ENCODE measurements at regions not wholly inside any gene's neighbourhood (a gene's known extent, or its start where the extent isn't known, plus 50 kb on each side); places are given as distances from the start of the nearest gene placed in this dataset.

DNA sequence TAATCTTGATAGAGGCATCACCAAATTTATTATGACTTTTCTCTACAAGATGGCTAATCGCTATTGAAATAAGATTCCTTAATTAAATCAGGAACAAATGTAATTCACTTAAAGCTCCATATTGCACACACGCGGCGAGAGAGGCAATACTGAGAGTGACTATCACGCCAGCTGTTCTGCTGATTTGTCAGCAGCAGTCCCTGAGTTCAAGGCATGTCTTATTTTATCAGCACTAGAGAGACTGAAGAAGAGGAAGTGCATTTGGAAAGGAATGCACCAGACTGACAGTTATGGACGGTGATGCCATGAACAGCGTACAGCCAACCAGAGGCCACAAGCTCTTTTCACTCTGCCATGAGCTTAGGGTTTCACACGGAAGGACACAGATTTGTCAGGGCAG lies 83.6 kb upstream of the SLCO3A1 start:
- BruUV-seq (replicated peaks) = no TSS peak
- H3K27ac Mint-ChIP-seq (ENCODE audit: unreplicated experiment) = no peak overlapping the region
- H3K9me3 Mint-ChIP-seq (ENCODE audit: unreplicated experiment) = no peaks in the 10 kb centered on the region
- DNase-seq = no peak
- POLR2A ChIA-PET = no interaction called here
- no peaks in the 10 kb centered on the region for H3K27me3 ChIP-seq (replicated peaks; ENCODE audit: control insufficient read depth, insufficient read depth, low read length)
- CTCF ChIA-PET = no interaction called here
- H3K4me1 Mint-ChIP-seq (ENCODE audit: low read depth, unreplicated experiment) = no peaks in the 10 kb centered on the region
- peaks cover 21% of the 10 kb centered on the region for H3K27me3 Mint-ChIP-seq (ENCODE audit: insufficient read depth, unreplicated experiment)
- H3K36me3 ChIP-seq (ENCODE audit: control insufficient read depth, insufficient read depth, low read length) = no peaks in the 10 kb centered on the region
- no peaks in the 10 kb centered on the region for H3K9me3 ChIP-seq
- no peaks in the 10 kb centered on the region for H3K4me1 ChIP-seq
- H3K4me3 Mint-ChIP-seq (ENCODE audit: unreplicated experiment) = no peak overlapping the region
- no peaks in the 10 kb centered on the region for H3K36me3 Mint-ChIP-seq (ENCODE audit: insufficient read depth, unreplicated experiment)
- intact Hi-C loops (cut with micrococcal nuclease; ENCODE audit: unreplicated experiment) = no loop called here
- TF ChIP-seq, protein P1, sequence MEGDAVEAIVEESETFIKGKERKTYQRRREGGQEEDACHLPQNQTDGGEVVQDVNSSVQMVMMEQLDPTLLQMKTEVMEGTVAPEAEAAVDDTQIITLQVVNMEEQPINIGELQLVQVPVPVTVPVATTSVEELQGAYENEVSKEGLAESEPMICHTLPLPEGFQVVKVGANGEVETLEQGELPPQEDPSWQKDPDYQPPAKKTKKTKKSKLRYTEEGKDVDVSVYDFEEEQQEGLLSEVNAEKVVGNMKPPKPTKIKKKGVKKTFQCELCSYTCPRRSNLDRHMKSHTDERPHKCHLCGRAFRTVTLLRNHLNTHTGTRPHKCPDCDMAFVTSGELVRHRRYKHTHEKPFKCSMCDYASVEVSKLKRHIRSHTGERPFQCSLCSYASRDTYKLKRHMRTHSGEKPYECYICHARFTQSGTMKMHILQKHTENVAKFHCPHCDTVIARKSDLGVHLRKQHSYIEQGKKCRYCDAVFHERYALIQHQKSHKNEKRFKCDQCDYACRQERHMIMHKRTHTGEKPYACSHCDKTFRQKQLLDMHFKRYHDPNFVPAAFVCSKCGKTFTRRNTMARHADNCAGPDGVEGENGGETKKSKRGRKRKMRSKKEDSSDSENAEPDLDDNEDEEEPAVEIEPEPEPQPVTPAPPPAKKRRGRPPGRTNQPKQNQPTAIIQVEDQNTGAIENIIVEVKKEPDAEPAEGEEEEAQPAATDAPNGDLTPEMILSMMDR (IDR thresholded peaks at IDR 0.05; ENCODE audit: insufficient read depth in 1 of 2, low read depth in 1 of 2, low read length in 1 of 2, severe bottlenecking in 1 of 2, unreplicated experiment in 1 of 2) = no peak
- no peak overlapping the region for H3K4me3 ChIP-seq (ENCODE audit: low read depth, low read length)

DNA sequence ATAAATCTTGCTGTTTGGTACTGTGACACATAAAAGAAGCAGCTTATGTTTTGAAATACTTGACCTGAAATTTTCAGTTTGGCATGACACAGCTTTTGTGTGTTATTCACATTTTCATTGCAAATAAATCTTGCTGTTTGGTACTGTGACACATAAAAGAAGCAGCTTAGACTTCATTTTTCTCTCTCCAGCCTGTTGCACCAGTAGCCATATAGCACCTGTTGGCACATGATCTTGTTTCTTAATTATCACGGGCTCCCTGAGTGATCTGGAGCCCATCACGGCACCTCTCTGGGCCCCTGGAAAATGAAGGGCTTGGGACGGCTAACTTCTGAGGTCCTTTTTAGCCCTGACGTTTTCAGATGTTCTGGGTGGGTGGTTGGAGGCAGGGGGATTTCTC lies 77.4 kb upstream of the SLCO3A1 start:
- H3K27me3 Mint-ChIP-seq (ENCODE audit: insufficient read depth, unreplicated experiment) = peaks cover 19% of the 10 kb centered on the region
- TF ChIP-seq, protein P1 (IDR thresholded peaks at IDR 0.05; ENCODE audit: insufficient read depth in 1 of 2, low read depth in 1 of 2, low read length in 1 of 2, severe bottlenecking in 1 of 2, unreplicated experiment in 1 of 2) = no peak
- Histone ChIP-seq H3K4me1 (no peaks in the 10 kb centered on the region), H3K36me3 (ENCODE audit: control insufficient read depth, insufficient read depth, low read length) (no peaks in the 10 kb centered on the region), H3K27me3 (replicated peaks; ENCODE audit: control insufficient read depth, insufficient read depth, low read length) (no peaks in the 10 kb centered on the region), H3K4me3 (ENCODE audit: low read depth, low read length) (no peak overlapping the region), H3K9me3 (no peaks in the 10 kb centered on the region)
- no peaks in the 10 kb centered on the region for H3K36me3 Mint-ChIP-seq (ENCODE audit: insufficient read depth, unreplicated experiment)
- ChIA-PET POLR2A (no interaction called here), CTCF (no interaction called here)
- H3K4me1 Mint-ChIP-seq (ENCODE audit: low read depth, unreplicated experiment) = no peaks in the 10 kb centered on the region
- H3K4me3 Mint-ChIP-seq (ENCODE audit: unreplicated experiment) = no peak overlapping the region
- intact Hi-C loops (cut with micrococcal nuclease; ENCODE audit: unreplicated experiment) = no loop called here
- no peak for DNase-seq
- no TSS peak for BruUV-seq (replicated peaks)
- no peak overlapping the region for H3K27ac Mint-ChIP-seq (ENCODE audit: unreplicated experiment)
- no peaks in the 10 kb centered on the region for H3K9me3 Mint-ChIP-seq (ENCODE audit: unreplicated experiment)

DNA sequence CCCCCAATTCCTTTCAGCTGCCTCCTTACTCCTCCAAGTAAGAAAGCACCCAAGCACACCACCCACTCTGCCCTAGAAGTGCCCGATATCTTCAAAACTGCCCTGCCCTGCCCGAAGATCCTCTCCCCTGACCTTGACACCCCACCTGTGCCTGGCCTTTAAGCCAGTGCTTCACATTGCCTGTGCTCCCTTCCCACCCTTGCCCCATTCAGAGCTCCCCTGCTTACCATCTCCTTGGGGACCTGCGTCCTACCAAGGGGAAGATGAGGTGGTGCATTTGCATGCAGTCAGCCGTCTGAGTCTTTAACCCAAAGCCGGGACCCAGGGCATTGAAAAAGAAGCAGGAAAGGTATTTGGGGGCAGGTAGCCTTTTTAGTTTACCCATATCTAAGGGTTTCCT lies 73.5 kb upstream of the SLCO3A1 start:
- no peaks in the 10 kb centered on the region for H3K4me1 Mint-ChIP-seq (ENCODE audit: low read depth, unreplicated experiment)
- H3K4me3 Mint-ChIP-seq (ENCODE audit: unreplicated experiment) = no peak overlapping the region
- Histone ChIP-seq H3K36me3 (ENCODE audit: control insufficient read depth, insufficient read depth, low read length) (no peaks in the 10 kb centered on the region), H3K9me3 (no peaks in the 10 kb centered on the region), H3K4me1 (no peaks in the 10 kb centered on the region), H3K27me3 (replicated peaks; ENCODE audit: control insufficient read depth, insufficient read depth, low read length) (no peaks in the 10 kb centered on the region), H3K4me3 (ENCODE audit: low read depth, low read length) (no peak overlapping the region)
- ChIA-PET CTCF (no interaction called here), POLR2A (no interaction called here)
- no peaks in the 10 kb centered on the region for H3K9me3 Mint-ChIP-seq (ENCODE audit: unreplicated experiment)
- H3K36me3 Mint-ChIP-seq (ENCODE audit: insufficient read depth, unreplicated experiment) = no peaks in the 10 kb centered on the region
- TF ChIP-seq, protein P1 (IDR thresholded peaks at IDR 0.05; ENCODE audit: insufficient read depth in 1 of 2, low read depth in 1 of 2, low read length in 1 of 2, severe bottlenecking in 1 of 2, unreplicated experiment in 1 of 2) = no peak
- intact Hi-C loops (cut with micrococcal nuclease; ENCODE audit: unreplicated experiment) = no loop called here
- BruUV-seq (replicated peaks) = no TSS peak
- no peak overlapping the region for H3K27ac Mint-ChIP-seq (ENCODE audit: unreplicated experiment)
- peaks cover 12% of the 10 kb centered on the region for H3K27me3 Mint-ChIP-seq (ENCODE audit: insufficient read depth, unreplicated experiment)
- DNase-seq = no peak
